ENCODE measurements at regions not wholly inside any gene's neighbourhood (a gene's known extent, or its start where the extent isn't known, plus 50 kb on each side); places are given as distances from the start of the nearest gene placed in this dataset.

DNA sequence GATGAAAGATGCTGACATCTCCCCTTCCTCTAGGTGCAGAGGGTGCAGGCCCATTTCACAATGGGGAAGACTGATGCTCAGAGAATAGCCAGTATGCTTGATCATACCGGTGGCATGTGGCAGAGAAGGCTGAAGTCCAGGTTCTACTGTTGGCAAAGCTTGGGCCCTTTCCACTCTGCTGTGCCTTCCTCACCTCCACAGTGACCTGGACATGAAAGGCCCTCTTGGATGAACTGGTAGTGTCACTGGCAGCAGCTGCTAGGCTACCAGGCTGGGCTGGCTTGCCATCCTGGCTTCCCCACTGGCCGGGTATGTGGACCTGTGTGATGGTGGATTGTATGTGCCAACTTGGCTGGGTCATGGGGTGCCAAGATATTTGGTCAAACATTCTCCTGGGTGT is 92.0 kb downstream of the GADD45G start:
- H3K27me3 Mint-ChIP-seq (ENCODE audit: low read depth in 3 of 3) = peaks cover 0 to 2% (median 2%) of the 10 kb centered on the region in 3 donors
- H3K27me3 ChIP-seq (ENCODE audit: control insufficient read depth in 2 of 2, insufficient read depth in 2 of 2, low read length in 2 of 2) = no peaks in the 10 kb centered on the region
- intact Hi-C loops (cut with micrococcal nuclease) = no loop called here
- no peak overlapping the region for H2AFZ ChIP-seq (ENCODE audit: insufficient read depth, low read depth, low read length, poor library complexity, severe bottlenecking)
- DNase-seq = no peak
- no peak overlapping the region for H3K27ac Mint-ChIP-seq
- no peaks in the 10 kb centered on the region for H3K36me3 ChIP-seq (replicated peaks in 1 of 2; ENCODE audit: control insufficient read depth in 1 of 2, insufficient read depth in 2 of 2, low read length in 2 of 2)
- H3K79me2 ChIP-seq (ENCODE audit: insufficient read depth, low read length) = no peaks in the 10 kb centered on the region
- H4K20me1 ChIP-seq (ENCODE audit: insufficient read depth, low read length) = no peaks in the 10 kb centered on the region
- H3K4me1 ChIP-seq (ENCODE audit: control insufficient read depth in 1 of 2, insufficient read depth in 2 of 2, low read length in 2 of 2) = peaks cover 6 to 7% of the 10 kb centered on the region in 2 donors
- no peak overlapping the region for H3K4me3 Mint-ChIP-seq
- TF ChIP-seq, protein P1, sequence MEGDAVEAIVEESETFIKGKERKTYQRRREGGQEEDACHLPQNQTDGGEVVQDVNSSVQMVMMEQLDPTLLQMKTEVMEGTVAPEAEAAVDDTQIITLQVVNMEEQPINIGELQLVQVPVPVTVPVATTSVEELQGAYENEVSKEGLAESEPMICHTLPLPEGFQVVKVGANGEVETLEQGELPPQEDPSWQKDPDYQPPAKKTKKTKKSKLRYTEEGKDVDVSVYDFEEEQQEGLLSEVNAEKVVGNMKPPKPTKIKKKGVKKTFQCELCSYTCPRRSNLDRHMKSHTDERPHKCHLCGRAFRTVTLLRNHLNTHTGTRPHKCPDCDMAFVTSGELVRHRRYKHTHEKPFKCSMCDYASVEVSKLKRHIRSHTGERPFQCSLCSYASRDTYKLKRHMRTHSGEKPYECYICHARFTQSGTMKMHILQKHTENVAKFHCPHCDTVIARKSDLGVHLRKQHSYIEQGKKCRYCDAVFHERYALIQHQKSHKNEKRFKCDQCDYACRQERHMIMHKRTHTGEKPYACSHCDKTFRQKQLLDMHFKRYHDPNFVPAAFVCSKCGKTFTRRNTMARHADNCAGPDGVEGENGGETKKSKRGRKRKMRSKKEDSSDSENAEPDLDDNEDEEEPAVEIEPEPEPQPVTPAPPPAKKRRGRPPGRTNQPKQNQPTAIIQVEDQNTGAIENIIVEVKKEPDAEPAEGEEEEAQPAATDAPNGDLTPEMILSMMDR (IDR thresholded peaks at IDR 0.05) = no peak
- peaks cover 9% of the 10 kb centered on the region for H3K4me1 Mint-ChIP-seq
- WGBS (ENCODE audit: insufficient coverage) = 100% methylated on average over 2 of the region's 2 CpGs
- H3K9ac ChIP-seq (ENCODE audit: insufficient read depth, low read length, poor library complexity, severe bottlenecking) = no peak overlapping the region
- H3K27ac ChIP-seq (ENCODE audit: low read depth in 1 of 2, low read length in 2 of 2) = no peak overlapping the region
- H3K9me3 Mint-ChIP-seq = no peaks in the 10 kb centered on the region
- no peak overlapping the region for H3K4me2 ChIP-seq (replicated peaks; ENCODE audit: extremely low read depth, low read length, poor library complexity, severe bottlenecking)
- no peaks in the 10 kb centered on the region for H3K36me3 Mint-ChIP-seq
- no peaks in the 10 kb centered on the region for H3K9me3 ChIP-seq (replicated peaks in 1 of 2; ENCODE audit: control insufficient read depth in 1 of 2, insufficient read depth in 1 of 2, low read length in 2 of 2)
- no peak overlapping the region for H3K4me3 ChIP-seq (replicated peaks in 1 of 3; ENCODE audit: low read depth in 2 of 3, low read length in 3 of 3)

DNA sequence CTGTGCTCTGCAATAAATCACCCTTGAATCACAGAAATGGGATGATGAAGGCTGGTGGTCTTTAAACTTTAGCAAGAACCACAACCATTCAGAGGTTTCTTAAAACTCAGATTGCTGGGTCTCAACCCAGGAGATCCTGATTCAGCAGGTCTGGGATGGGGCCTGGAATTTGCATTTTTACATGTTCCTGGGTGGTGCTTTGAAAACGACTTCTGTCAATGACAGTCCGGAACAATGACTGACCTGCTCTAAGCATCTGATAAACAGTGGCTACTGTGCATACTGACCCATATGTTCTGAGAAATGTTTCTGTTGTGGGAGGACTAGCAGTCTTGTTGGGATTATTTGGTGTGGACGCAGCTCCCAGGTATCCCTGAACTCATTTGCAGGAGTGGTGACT is 92.7 kb downstream of the GADD45G start:
- H3K4me3 ChIP-seq (replicated peaks in 1 of 3; ENCODE audit: low read depth in 2 of 3, low read length in 3 of 3) = no peak overlapping the region
- TF ChIP-seq, protein P1 (IDR thresholded peaks at IDR 0.05) = no peak
- peaks cover 0 to 2% (median 2%) of the 10 kb centered on the region in 3 donors for H3K27me3 Mint-ChIP-seq (ENCODE audit: low read depth in 3 of 3)
- peaks cover 9% of the 10 kb centered on the region for H3K4me1 Mint-ChIP-seq
- no peaks in the 10 kb centered on the region for H3K36me3 Mint-ChIP-seq
- peaks cover 6 to 7% of the 10 kb centered on the region in 2 donors for H3K4me1 ChIP-seq (ENCODE audit: control insufficient read depth in 1 of 2, insufficient read depth in 2 of 2, low read length in 2 of 2)
- H3K36me3 ChIP-seq (replicated peaks in 1 of 2; ENCODE audit: control insufficient read depth in 1 of 2, insufficient read depth in 2 of 2, low read length in 2 of 2) = no peaks in the 10 kb centered on the region
- no peak for DNase-seq
- no peak overlapping the region for H3K4me2 ChIP-seq (replicated peaks; ENCODE audit: extremely low read depth, low read length, poor library complexity, severe bottlenecking)
- no peaks in the 10 kb centered on the region for H3K79me2 ChIP-seq (ENCODE audit: insufficient read depth, low read length)
- no peaks in the 10 kb centered on the region for H3K9me3 ChIP-seq (replicated peaks in 1 of 2; ENCODE audit: control insufficient read depth in 1 of 2, insufficient read depth in 1 of 2, low read length in 2 of 2)
- 89% methylated on average over 2 of the region's 3 CpGs for WGBS (ENCODE audit: insufficient coverage)
- H3K27ac Mint-ChIP-seq = no peak overlapping the region
- intact Hi-C loops (cut with micrococcal nuclease) = no loop called here
- H3K9ac ChIP-seq (ENCODE audit: insufficient read depth, low read length, poor library complexity, severe bottlenecking) = no peak overlapping the region
- H3K27ac ChIP-seq (ENCODE audit: low read depth in 1 of 2, low read length in 2 of 2) = no peak overlapping the region
- H3K9me3 Mint-ChIP-seq = no peaks in the 10 kb centered on the region
- H3K4me3 Mint-ChIP-seq = no peak overlapping the region
- no peaks in the 10 kb centered on the region for H3K27me3 ChIP-seq (ENCODE audit: control insufficient read depth in 2 of 2, insufficient read depth in 2 of 2, low read length in 2 of 2)
- no peaks in the 10 kb centered on the region for H4K20me1 ChIP-seq (ENCODE audit: insufficient read depth, low read length)
- no peak overlapping the region for H2AFZ ChIP-seq (ENCODE audit: insufficient read depth, low read depth, low read length, poor library complexity, severe bottlenecking)
